ENCODE measurements at regions not wholly inside any gene's neighbourhood (a gene's known extent, or its start where the extent isn't known, plus 50 kb on each side); places are given as distances from the start of the nearest gene placed in this dataset.
"Not testable (repeated sequence)": the region's sequence is repeated elsewhere in the genome, so short reads cannot be mapped to it uniquely, and the experiment has no call there.

DNA sequence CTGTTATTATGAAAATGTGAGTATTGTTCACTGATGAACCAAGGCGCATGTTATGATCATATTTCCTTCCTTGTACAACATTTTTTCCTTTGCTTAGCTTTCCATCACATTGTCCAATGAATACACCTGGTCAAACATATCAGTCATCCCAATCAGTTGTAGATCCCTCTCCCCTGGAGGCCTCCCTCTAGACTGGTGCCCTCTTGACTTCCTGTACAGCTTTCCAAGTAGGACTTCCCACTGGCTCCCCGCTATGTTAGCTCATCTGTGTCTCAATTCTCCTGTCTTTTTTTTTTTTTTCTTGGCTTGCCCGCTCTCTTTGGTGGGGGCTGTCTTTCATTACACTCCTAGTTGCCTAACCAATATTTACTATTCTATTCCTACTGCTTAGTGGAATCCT is 214.2 kb upstream of the NPY start:
- TF ChIP-seq POLR2A (IDR thresholded peaks at IDR 0.05; ENCODE audit: low read length), result no peak
- TF ChIP-seq GATA1 (IDR thresholded peaks at IDR 0.05; ENCODE audit: low read depth, low read length), result no peak
- DNase-seq, result no peak

DNA sequence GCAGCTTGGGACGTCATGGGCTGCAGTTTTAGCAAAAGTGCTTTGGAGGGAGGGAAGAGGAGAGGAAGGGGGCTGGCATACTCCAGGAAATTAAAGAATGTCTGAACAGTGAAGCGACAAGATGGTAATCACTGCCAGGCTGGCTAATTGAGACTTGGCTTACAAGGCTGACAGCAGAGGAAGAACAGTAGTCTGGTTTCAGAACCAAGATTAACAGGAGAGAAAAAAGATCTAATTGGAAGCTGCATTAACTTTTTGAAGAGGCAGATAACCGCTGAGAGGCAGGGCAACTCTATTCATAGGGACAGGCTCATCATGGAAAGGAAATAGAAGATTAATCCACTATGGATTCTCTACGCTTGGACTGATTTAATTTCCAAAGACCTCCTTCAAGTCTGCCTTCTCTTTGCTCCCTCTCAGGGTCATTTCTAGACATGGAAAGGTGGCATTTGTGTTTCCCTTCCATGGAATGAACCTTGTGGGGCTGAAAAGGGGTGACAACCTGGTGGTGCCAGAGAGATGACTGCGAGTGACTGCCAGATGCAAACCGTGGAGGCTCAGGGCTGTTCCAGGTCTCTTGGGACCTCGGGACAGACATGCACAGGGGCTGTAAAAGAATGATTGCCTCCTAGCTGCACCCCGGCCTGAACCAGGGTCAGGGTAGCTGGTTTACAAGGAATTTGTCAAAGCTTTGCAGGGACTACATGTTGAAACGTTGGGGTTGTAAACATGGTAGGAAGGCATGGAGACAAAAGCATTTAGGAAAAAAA is 210.2 kb upstream of the NPY start:
- DNase-seq, result no peak
- TF ChIP-seq POLR2A (IDR thresholded peaks at IDR 0.05; ENCODE audit: low read length), result no peak
- no peak for TF ChIP-seq GATA1 (IDR thresholded peaks at IDR 0.05; ENCODE audit: low read depth, low read length)

DNA sequence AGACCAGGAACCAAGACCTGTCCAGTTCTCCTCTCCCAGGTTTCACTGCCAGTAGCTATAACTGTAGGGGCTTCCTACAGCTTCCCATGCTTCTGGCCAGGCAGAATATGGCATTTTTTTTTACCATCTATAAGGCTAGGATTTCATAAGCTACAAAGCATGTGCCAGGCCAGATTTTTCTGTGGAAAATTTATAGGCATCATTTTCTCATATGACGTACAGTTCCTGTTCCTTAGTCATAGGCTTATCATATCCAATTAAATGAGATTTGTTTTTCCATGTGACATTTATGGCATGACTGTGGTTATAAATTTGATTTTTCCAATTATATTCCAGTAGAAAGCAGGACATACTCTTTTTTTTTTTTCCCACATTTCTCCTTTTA is 208.6 kb upstream of the NPY start:
- TF ChIP-seq GATA1 (IDR thresholded peaks at IDR 0.05; ENCODE audit: low read depth, low read length) (no peak), POLR2A (IDR thresholded peaks at IDR 0.05; ENCODE audit: low read length) (no peak)
- DNase-seq, result no peak

DNA sequence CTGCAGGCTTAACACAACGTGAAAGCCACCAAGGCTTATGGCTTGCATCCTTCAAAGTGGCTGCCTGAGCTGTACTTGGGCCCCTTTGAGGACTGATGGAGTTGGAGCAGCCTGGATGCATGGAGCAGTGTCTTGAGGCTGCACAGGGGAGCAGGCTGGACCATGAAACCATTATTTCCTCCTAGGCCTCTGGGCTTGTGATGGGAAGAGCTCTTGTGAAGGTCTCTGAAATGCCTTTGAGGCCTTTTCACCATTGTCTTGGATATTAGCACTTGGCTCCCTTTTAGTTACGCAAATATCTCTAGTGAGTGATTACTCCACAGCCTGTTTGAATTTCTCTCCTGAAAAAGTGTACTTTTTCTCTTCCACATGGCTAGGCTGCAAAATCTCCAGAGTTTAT is 201.2 kb upstream of the NPY start:
- TF ChIP-seq GATA1 (IDR thresholded peaks at IDR 0.05; ENCODE audit: low read depth, low read length) (no peak), POLR2A (IDR thresholded peaks at IDR 0.05; ENCODE audit: low read length) (no peak)
- DNase-seq, result no peak

DNA sequence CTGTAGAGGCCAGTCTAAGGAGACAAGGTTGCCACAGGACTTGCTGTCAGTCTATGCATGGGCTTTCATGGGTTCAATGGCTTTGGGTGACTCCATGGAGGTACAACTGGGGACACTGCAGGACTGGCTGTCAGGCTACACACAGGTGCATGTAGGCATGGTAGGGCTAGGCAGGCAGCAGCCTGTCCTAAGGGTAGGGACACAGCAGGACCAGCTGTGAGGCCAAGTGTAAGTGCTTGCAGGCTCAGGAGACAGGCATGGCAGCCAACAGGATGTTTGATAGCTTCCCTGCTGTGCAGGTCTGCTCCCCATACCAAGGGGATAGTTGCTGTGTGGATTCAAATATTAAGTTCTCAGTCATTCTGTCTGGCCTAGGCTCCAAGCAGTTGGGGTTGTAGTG is 181.0 kb upstream of the NPY start:
- no peak for DNase-seq

DNA sequence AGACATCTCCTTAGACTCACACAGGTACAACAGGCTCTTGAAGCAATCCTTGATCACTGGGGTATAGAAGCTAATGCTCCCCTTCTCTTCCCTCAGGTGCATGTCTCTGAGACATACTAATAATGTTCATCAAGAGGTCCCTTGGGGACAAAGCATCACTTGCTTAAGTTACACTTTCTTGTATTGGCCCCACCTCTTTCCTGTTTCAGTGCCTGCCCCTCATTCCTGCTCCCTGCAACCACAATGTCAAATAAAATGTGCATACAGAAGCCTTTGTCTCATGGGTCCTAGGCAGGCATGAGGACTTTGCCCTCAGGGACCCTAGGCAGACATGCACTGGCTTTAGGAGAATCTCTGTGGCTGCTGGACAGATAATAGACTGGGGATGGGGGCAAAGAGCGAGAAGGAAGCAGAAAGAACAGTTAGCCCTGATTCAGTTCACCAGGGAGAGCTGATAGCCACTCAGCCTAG is 175.0 kb upstream of the NPY start:
- TF ChIP-seq GATA1 (IDR thresholded peaks at IDR 0.05; ENCODE audit: low read depth, low read length), result no peak
- TF ChIP-seq POLR2A (IDR thresholded peaks at IDR 0.05; ENCODE audit: low read length), result no peak
- no peak for DNase-seq

More for the DNA sequence above, 181.0 kb upstream of the NPY start:
- TF ChIP-seq POLR2A (IDR thresholded peaks at IDR 0.05; ENCODE audit: low read length) (no peak), GATA1 (IDR thresholded peaks at IDR 0.05; ENCODE audit: low read depth, low read length) (no peak)

DNA sequence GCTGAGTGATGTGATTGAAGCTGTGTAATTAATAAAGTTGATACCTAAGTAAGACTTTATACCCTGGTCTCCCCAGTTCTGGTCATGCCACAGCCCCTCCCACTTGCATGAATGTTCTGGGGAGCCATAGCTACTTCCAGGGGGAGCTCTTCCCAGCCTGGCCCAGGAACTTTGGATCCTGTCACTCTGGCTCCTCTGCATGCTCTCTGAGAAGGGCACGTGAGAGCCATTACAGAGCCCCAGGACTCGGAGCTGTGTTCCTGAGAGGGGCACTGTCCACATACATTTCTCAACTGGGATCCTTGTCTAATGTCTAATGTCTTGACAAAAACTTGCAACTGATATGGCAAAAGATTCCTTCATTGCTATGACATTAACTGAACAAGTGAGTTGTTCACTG is 173.9 kb upstream of the NPY start:
- no peak for TF ChIP-seq GATA1 (IDR thresholded peaks at IDR 0.05; ENCODE audit: low read depth, low read length)
- no peak for TF ChIP-seq POLR2A (IDR thresholded peaks at IDR 0.05; ENCODE audit: low read length)
- DNase-seq, result no peak

DNA sequence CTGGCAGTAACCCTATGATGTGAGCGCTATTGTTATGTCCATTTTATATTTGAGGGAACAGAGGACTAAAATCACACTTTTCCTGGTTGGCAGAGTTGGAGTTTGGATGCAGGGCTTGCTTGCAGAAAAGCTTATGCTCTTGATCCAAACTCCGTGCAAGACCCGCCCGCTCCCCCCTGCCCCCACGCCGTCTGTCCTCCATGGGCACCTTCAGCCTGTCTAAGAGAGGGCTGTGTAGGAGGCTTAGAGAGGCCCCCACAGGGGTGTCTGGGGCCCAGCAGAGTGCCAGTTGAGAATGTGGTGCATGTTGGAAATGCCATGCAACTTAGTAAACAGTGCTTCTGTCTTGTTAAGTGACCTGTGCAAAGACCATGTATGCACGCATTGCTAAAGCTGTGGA is 170.5 kb upstream of the NPY start:
- TF ChIP-seq POLR2A (IDR thresholded peaks at IDR 0.05; ENCODE audit: low read length) (no peak), GATA1 (IDR thresholded peaks at IDR 0.05; ENCODE audit: low read depth, low read length) (no peak)
- no peak for DNase-seq

DNA sequence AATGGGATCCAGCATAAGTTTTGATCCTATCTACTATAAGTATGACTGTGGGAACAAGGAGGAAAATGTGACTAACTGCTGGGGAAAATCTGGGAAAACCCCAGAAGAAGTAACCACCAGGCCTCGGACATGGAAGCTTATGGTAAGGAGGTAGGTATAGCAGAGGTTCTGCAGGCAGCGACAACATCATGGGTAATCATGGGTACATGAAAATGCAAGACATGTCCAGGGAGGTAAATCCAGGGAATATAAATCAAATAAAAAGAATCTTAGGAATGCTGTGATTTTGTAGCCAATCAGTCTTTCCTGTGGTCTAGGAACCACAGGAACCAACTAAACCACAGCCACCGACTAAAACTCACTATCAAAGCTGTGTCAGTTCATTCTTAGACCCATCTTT is 168.3 kb upstream of the NPY start:
- DNase-seq, result no peak

DNA sequence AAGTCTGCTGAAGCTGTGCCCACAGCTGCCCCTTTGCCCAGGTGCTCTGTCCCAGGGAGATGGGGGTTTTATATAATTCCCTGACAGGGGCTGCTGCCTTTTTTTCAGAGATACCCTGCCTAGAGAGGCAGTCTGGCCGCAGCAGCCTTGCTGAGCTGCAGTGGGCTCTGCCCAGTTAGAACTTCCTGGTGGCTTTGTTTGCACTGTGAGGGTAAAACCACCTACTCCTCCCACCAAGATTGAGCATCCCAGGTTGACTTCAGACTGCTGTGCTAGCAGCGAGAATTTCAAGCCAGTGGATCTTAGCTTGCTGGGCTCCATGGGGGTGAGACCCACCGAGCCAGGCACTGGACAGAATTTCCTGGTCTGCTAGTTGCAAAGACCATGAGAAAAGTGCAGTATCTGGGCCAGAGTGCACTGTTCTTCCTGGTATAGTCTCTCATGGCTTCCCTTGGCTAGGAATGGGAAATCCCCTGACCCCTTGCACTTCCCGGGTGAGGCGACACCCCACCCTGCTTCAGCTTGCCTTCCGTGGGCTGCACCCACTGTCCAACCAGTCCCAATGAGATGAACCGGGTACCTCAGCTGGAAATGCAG is 166.0 kb upstream of the NPY start:
- DNase-seq, result not testable (repeated sequence)

More for the DNA sequence above, 168.3 kb upstream of the NPY start:
- no peak for TF ChIP-seq POLR2A (IDR thresholded peaks at IDR 0.05; ENCODE audit: low read length)
- TF ChIP-seq GATA1 (IDR thresholded peaks at IDR 0.05; ENCODE audit: low read depth, low read length), result no peak

DNA sequence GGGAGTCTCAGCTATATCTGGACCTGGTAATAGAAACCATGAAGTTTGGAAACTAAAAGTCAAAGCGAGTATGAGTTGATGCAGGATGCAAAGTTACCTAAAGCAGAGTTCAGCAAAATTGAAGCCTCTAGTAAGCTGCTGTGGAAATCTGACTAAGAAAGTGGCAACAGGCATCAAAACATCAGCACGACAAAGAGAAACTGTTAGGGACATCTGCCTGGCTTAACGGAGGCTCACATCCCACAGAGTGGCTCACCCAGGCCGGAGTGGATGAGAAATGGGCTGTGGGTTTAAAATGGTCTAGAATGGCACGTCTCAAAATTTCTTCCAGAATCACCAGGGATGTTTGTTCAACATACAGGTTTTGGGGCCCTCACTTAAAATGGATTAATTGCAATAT is 164.1 kb upstream of the NPY start:
- TF ChIP-seq POLR2A (IDR thresholded peaks at IDR 0.05; ENCODE audit: low read length), result no peak
- no peak for DNase-seq

DNA sequence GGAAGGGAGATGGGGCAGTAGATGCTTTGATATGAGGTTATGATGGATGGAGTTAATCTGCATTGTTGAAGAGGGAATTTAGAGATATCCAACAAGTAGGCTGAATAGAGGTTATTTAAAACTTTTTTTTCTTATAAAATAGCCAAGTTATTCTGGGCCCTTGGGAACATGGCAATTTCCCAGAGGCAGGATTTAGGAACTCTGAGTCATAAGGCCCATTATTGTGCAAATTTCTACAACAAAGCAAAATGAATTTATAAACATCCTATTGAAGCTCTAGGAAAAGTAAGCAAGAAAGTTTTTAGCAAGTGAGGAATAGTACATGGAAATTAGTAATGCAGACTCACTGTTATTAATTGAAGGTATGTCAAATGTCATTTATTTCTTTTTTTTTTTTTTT is 160.9 kb upstream of the NPY start:
- no peak for TF ChIP-seq POLR2A (IDR thresholded peaks at IDR 0.05; ENCODE audit: low read length)
- no peak for TF ChIP-seq GATA1 (IDR thresholded peaks at IDR 0.05; ENCODE audit: low read depth, low read length)
- no peak for DNase-seq

DNA sequence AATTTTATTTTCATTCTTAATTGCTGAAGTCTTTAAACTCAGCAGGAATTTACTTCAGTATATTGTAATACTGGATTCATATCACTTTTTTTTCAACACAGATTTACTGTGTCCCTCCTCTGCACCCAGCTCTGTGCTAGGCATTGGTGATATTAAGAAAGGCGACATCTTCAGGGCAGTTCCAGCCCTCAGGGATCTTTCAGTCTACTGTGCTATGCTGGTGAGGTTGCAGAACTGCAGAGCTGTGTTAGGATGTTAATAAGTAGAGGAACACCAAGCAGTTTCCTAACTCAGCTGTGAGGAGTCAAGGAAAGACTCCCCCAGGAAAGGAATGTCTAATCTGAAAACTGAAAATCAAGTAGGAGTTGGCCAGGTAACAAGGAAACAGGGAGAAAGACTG is 158.2 kb upstream of the NPY start:
- no peak for DNase-seq

DNA sequence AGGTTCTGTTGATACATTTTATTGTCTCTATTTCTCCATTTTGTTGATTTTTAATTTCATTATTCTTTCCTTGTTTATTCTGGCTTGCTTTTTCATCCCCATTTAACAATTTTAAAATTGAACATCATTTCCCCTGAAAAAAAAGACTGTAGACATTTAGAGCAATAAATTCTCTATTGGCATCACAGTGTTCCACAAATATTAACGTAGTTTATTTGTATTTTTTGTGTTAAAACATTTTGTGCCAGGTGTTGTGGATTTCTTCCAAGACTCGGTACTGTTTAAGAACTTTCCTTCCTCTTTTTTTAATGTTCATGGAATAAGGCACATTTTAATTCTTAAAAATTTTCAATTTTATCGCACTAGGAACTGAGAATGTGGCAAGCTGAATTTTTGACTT is 156.1 kb upstream of the NPY start:
- no peak for TF ChIP-seq POLR2A (IDR thresholded peaks at IDR 0.05; ENCODE audit: low read length)
- TF ChIP-seq GATA1 (IDR thresholded peaks at IDR 0.05; ENCODE audit: low read depth, low read length), result no peak
- no peak for DNase-seq

More for the DNA sequence above, 158.2 kb upstream of the NPY start:
- no peak for TF ChIP-seq POLR2A (IDR thresholded peaks at IDR 0.05; ENCODE audit: low read length)
- no peak for TF ChIP-seq GATA1 (IDR thresholded peaks at IDR 0.05; ENCODE audit: low read depth, low read length)

DNA sequence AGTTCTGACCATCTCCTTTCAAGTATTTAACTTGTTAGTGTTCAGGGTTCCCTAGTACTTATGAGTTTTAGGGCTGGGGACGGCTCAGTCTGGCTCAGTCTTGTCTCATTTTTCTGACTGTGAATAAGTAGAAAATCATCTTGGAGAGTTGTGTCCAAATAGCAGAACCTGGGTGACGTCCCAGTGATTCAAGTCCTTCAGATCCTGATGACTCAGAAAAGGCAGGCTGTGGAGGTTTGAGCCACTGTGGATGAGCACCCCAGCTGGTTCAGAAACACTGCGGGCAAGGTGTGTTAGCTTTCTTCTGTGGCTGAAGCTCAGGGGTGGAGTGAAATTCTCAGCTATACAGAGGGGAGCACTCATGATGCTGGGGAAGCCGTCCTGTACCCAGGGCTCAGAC is 154.4 kb upstream of the NPY start:
- no peak for DNase-seq
- no peak for TF ChIP-seq POLR2A (IDR thresholded peaks at IDR 0.05; ENCODE audit: low read length)
- TF ChIP-seq GATA1 (IDR thresholded peaks at IDR 0.05; ENCODE audit: low read depth, low read length), result no peak
